HG02840 (cell line): ENCODE measurements at regions not wholly inside any gene's neighbourhood (a gene's known extent, or its start where the extent isn't known, plus 50 kb on each side); places are given as distances from the start of the nearest gene placed in this dataset.
"Not testable (repeated sequence)": the region's sequence is repeated elsewhere in the genome, so short reads cannot be mapped to it uniquely, and the experiment has no call there.

ENCODE experiments used
- ATAC-seq: cut with Tn5 transposase; IDR thresholded peaks from one replicate; pipeline ENCODE4 v1.9.1; 2021; ENCODE audit warnings: mild to moderate bottlenecking, moderate library complexity, moderate number of reproducible peaks; ENCODE audit not compliant: unreplicated experiment, low FRiP score

DNA sequence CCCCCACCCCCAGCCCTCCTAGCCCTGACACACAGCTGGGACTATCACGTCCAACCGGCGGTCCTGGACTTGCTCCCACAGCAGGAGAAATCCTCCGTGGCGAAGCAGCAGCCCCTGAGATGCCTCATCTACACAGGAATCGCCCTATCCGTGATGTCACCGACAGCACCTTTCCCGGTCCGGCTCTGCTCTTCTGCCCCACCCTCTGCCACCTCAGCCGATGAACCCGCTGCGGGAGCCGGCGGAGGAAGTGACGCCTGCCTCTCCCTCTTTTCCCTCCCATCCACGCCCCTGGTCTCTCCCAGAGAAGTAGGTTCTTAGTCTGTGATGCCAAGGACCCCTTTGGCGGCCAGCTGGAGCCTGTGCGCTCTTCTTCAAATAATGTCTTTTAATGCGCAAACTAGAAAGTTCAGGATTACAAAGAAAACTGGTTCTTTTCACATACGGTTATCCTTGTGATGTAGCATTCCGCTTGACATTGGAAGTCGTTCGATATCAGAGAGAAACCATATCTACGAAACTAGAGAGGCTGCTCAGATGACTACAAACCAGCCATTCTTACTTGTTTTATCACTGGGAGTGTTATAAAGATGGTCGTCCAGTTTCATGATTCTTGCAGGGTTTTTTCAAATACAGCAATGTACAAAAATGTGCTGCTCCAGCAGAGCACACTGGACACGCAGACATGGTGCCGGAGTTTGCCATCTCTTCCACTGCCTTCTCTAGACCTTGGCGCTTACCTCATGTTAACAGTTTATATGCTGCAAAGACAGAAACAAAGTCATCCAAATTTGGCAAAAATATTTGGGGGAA, 120.3 kb downstream of the PPIAL4G start:
- no peak for ATAC-seq

DNA sequence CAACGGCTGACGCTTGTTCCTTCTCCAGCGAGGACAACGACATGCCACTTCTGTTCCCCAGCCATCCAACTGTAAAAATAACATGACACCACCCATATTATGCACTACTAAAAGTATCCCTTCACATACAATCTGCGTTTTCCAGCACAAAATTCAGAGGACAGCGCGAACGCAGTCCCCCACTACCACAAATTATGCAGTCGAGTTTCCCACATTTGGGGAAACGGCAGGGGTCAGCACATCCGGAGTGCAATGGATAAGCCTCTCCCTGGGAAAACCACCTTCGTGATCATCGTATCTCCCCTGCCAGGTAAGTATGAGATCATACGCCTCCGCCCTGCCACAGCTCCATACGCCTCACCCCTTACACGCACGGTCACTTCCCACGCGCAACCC, 120.9 kb downstream of the PPIAL4G start:
- no peak for ATAC-seq

DNA sequence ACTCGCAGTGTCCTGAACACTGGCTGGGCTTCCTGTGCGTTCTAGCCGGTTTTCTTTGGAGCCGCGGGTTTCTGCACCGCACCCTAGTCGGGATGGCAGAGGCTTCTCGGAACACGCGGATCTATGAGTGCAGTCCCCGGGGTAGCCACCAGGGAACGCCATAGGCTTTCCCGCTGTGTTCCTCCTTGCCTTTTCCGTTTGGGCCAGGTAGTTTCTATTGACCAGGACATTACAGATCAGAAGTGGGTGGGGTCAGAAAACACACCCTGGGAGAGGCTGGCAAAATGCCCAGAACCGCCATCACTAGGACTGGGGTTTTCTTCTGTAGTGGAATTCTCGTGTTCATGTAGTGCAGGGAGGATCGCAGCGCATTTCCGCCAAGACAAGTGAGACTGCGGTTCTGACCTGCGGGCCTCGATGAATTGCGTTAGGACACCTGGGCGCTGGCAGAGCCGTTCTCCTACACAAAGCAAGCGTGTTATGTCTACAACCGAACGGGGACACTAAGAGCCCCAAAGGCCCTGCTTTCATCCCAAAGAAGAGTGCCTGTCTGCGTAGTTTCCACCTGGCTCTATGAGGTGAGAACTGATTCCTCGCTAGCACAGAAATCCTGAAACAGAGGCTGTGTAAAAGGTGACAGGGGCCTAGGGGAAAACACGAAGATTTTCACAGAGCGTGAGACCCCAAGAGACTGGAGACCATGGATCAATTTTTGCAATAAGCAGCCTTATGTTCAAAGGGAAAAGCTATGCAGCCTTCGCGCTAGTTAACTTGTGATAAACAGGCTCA, 121.5 kb downstream of the PPIAL4G start:
- not testable (repeated sequence) for ATAC-seq

DNA sequence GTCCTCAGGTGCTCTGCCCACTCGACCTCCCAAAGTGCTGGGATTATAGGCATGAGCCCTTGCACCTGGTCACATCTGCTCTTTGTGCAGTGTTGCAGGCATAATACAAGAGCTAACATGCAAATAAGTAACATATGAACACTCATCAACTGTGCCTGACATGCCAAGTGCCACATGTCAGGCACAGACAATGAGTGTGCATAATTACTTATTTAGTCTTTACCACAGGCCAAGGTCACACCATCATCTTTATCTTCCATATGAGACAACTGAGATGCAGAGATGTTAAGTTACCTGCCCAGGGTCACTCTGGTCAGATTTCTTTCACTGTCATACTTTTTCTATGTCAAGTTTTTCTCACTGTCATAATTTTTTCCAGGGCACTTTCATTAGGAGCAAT, 126.1 kb downstream of the PPIAL4G start:
- ATAC-seq: no peak

DNA sequence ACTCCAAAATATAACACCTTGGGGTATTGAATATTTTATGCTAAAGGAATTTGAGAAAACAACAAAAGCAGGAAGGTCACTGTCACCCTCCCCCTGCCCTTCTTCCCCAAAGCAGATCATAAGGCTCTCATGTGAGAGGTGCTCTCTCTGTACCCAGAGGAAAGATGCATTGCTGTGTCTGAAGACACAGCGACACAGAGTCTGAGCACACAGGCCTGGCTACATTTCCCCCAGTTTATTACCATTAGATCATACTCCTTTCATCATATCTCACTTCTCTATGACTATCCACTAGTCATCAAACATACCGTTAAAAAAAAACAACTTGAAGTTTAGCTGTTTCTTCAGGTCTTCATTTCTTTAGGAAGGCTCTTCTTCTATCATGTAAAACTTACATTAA, 127.1 kb downstream of the PPIAL4G start:
- no peak for ATAC-seq

DNA sequence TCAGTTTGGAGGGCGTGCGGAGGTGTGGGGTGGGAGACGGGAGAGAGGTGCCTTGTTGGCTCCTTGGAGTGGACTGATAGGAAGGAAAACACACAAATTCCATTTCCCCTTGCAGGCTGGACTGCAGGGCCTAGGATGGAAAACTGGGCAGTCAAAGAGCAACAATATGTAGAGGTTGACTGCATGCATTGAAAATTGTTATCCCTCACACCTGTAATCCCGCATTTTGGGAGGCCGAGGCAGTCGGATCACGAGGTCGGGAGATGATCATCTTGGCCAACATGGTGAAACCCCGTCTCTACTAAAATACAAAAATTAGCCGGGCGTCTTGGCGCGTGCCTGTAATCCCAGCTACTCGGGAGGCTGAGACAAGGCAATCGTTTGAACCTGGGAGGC, 128.2 kb downstream of the PPIAL4G start:
- no peak for ATAC-seq

DNA sequence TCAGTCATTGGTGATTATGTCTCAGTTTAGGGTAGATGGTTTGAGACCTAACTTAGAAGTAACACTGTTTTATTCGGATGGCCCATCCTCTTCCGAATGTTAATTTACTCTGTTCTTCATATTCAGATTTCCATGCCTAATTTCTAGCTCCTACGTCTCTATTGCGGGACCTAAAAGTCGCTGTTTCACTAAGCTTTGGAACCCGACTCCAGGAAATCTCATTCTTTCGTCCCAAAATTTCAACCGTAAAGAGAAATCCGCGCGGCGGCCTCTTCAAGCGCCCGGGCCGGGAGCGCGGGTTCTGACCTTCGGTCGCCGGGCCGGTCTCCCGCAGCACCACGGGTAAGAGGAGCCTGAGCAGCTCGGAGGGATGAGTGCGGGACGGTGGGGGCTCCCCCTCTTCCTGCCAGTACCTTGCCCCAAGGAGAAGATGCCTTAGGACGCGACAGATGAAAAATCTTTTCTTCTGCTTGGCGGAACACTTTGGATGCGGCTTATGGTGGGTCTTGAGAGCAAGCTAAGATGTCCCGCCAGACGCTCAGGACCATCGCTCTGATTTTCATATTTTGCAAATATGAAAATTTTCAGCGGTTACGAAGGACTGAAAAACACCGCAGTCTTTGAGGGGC, 128.7 kb downstream of the PPIAL4G start:
- ATAC-seq: no peak

DNA sequence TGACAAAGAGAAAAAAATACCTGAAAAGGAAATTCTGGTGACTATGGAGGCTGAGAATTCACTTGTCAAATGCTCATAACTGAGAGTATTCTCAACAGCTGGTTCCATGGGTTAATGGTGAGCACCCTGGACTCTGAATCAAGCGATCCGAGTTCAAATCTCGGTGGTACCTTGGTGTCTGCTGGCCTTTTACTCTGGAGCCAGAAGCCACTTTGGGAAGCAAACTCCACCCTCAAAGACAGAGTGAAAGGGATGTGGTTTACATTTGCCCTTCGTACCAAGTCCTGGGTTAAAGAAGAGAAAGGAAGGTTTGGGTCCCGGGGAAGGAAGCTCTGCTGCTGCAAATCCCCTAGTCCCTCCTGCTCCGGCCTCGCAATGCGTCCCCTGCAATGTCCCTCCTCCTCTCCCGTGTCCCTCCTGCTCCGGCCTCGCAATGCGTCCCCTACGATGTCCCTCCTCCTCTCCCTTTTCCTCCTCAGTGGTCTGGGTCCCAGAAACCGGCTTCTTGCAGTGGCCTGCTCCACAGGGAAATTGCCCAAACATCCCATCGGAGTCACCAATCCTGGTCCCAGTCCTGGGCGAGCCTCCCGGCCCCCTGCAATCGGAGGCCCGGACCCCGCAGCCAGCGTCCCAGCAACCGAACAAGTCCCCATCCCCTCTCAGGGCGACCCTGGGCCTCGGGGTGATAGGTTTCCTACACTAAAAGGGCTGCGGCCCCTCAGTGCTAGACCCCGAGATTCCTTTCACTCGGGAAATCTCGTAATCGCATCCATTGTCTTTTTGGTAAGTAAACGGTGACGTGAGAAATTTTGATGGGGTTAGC, 129.4 kb downstream of the PPIAL4G start:
- ATAC-seq: no peak

DNA sequence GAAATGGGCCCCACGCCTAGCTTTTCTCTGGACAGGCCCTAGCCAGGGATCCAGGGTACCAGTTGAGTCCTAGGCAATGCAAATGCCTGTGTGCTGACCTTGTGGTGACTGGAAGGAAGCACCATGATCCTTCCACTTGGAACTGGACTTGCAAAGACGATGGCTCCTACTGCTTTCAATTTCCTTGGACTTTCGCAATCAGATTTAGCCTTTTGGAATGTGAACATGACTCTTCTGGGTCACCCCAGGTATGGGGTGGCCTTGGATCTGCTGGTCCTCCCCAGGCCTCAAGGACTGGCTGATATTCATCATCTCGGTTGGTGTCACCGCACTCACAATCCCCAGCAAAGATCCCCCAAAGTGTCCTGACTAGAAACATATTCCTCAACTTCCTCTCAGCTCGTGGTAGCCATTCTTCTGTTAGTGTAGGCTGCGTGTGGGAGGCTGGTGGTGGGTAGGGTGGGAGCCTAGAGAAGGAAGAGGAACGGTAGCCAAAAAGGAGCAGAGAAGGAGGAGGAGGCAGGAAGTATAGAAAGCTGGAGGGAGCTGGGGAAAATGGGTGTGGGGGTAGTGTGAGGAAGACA, 130.5 kb downstream of the PPIAL4G start:
- ATAC-seq: no peak

DNA sequence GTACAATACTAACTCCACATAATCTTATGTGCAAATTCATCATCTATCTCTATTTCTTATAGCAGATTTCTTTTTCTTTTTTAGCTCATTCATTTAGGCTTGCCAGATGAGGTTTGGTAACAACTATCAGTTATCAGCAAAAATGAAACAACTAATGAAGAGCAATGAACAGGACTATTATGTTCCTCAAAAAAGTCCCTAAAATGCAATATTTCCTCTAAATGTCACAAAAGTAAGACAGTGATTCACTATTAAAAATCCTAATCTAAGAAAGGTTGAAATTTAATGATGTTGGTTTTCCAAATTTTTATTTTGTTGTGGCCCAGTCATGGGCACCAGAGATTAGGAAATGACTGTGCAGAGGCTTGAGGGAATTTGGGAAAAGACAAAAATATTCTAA, 135.3 kb downstream of the PPIAL4G start:
- ATAC-seq: no peak

DNA sequence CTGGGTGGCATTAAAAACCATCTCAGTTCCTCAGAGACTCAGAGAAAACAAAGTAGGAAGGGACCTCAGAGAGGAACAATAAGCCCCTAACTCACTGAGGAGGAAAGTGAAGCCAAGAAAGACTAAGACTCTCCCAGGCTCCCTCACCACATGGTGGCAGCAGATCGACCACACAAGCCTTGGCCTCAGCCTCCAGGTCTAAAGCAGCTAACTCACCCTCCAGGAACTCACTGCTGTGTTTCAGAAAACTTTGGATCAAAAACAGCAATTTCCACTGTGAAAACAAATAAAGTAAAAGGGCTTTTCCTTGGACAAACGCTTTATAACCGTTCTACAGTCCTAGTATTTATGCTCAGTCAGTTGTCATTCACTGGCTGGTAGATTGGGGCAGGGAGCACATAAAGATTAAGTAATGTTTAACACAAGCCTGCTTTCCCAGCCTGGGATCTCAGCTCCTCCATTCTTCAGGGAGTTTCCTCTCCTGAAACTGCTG, 137.4 kb downstream of the PPIAL4G start:
- not testable (repeated sequence) for ATAC-seq

DNA sequence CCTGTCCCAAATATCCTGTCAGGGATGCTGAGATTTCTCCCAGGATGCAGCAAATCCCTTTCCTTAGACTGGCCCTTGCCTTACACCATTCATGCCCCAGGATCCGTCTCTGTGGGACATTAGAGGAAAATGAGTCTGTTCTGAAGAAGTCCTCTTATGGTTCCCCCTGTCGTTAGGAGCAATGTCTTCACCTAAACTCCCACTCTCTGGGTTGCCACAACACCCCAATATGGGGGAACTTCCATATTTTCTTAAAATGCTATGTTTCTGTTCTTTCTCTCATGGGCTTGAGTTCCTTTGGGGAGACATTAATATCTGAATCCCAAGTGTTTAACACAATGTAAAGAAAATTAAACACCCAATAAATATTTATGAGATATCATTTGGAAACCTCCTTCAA, 138.5 kb downstream of the PPIAL4G start:
- ATAC-seq: not testable (repeated sequence)

DNA sequence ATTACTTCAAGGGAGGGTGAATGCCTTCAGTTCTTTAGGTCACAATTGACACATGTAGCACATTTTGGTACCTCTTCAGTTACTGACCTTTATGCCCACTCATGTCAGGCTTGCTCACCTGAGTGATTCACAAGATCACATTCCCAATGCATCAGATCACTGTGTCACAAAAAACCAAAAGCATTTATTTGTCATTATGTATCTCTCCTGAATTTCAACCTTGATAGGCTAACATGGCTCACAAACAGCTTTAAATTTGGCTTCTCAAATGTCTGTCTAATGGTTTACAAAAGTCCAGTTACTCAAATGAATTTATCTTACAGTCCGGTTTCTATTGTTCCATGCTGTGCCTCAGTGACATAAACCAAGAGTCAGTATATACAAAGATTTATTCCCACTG, 141.4 kb downstream of the PPIAL4G start:
- ATAC-seq: not testable (repeated sequence)

DNA sequence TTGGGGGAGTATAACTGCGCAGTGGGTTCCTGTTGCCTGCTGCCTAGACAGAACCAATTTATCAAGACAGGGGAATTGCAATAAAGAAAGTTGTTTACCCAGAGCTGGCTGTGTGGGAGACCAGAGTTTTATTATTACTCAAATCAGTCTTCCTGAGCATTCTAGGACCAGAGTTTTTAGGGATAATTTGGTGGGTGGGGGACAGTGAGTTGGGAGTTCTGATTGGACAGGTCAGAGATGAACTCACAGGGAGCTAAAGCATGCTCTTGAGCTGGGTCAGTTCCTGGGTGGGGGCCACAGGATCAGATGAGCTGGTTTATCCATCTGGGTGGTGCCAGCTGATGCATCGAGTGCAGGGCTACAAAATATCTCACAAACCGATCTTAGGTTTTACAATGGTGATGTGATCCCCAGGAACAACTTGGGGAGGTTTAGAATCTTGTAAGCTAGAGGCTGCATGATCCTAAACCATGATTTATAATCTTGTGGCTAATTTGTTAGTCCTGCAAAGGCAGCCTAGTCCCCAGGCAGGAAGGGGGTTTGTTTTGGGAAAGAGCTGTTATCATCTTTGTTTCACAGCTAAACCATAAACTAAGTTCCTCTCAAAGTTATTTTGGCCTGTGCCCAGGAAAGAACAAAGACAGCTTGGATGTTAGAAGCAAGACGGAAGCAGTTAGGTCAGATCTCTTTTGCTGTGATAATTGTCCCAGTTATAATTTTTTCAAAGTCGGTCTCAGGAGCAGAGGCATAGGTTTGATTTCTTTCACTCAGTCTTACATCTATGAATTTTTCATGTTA, 146.8 kb downstream of the PPIAL4G start:
- ATAC-seq: not testable (repeated sequence)

DNA sequence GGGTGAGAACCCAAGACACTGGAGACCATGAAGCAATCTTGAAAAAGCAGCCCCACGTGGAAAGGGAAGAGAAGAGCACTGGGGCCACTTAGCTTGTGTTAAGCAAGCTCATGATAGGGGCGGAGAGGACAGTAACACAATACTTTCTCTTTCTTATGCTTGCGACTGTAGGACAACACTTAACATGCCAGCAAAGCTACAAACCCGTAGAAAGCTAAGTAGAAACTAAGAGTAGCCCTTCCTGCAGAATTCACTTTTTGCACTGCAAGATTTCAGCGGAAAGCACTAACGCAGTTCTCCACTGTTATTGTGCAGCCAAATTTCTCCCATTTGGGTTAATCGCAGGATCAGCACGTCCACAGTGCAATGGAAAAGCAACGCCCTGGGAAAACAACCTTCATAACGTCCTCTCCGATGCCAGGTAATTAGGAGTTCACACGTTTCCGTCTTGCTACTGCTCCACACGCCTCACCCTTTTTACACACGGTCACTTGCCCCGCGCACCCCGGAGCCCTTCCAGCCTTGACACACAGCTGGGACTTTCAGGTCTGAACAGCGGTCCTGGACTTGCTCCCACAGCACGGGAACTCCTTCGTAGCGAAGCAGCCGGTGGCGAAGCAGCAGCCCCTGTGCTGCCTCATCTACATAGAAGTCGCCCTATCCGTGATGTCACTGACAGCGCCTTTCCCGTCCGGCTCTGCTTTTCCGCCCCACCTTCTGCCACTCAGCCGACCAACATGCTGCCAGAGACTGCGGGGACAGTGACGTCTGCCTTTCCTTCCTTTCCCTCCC, 148.6 kb downstream of the PPIAL4G start:
- no peak for ATAC-seq

DNA sequence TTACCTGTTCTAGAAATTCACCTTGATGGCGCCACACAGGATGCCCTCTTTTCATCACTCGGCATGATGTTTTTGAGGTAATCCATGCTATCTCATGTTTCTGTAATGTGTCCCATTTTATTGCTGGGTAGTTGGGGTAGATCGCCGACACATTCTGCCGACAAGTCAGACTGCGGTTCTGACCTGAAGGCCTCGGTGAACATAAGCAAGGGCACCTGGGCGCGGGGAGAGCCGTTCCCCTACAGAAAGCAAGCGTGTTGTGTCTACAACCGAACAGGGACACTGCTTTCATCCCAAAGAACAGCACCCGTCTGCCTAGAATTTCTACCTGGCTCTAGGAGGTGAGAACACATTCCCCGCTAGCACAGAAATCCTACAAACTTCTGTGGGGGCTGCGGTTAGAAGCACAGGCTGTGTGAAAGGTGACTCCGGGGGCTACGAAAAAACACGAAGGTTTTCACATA, 149.2 kb downstream of the PPIAL4G start:
- no peak for ATAC-seq

DNA sequence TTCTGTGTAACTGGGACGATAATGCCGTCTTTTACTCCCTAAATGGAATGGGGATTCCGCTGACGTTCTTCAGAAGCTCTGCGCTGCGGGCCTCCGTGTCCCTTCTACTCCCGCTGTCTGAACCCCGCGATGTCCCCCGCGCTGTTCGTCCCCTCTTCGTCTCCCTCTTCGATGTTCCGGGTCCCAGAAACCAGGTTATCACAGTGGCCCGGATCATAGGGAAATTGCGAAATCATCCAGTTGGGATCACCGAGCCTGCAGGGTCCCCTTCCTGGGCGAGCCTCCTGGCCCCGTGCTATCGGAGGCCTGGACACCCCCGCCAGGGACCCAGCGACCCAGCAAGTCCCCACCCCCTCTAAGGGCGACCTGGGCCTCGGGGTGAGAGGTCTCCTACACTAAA, 154.2 kb downstream of the PPIAL4G start:
- ATAC-seq: no peak

DNA sequence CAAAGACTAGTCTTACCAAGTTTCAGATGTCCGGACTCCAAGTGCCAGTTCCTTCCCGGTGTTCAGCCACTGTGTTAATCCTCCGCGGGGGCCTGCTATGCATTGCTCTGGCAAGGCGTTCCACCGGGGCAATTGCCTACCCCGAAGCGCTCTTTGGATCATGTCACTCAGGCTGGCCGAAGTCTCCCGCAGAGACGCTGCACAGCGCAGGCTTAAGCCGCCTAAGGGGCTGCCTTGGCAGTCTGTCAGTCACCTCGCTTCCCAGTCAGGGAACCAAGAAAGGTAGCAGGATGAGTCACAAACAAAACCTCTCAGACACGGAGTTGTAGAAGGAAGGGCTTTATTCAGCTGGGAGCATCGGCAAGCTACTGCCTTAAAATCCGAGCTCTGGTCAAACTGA, 158.1 kb downstream of the PPIAL4G start:
- ATAC-seq: not testable (repeated sequence)
